ENCODE measurements at regions not wholly inside any gene's neighbourhood (a gene's known extent, or its start where the extent isn't known, plus 50 kb on each side); places are given as distances from the start of the nearest gene placed in this dataset.

- dilution Hi-C loops (cut with MboI; ENCODE audit: extremely low pct_ligation_motif_present, low sequenced_read_pairs) = no loop called here
- Histone ChIP-seq H3K4me2 (ENCODE audit: control insufficient read depth, extremely low read depth, insufficient read depth, low read depth, low read length) (no peak overlapping the region), H3K4me1 (ENCODE audit: control insufficient read depth, extremely low read depth, insufficient read depth, low read length) (no peaks in the 10 kb centered on the region), H3K27ac (ENCODE audit: control insufficient read depth, insufficient read depth, low read length) (no peak overlapping the region), H3K36me3 (ENCODE audit: control insufficient read depth in 2 of 2, extremely low read depth in 1 of 2, insufficient read depth in 2 of 2, low read length in 2 of 2) (no peaks in the 10 kb centered on the region), H3K79me2 (ENCODE audit: control insufficient read depth, insufficient read depth, low read length) (no peaks in the 10 kb centered on the region), H3K9me1 (ENCODE audit: control insufficient read depth, extremely low read depth, insufficient read depth, low read length) (no peaks in the 10 kb centered on the region), H3K9ac (ENCODE audit: control insufficient read depth, extremely low read depth, insufficient read depth, low read length) (no peak overlapping the region), H3K27me3 (ENCODE audit: control insufficient read depth, extremely low read depth, insufficient read depth, low read length) (no peaks in the 10 kb centered on the region), H2AFZ (ENCODE audit: control insufficient read depth, low read length) (no peak overlapping the region), H4K20me1 (ENCODE audit: control insufficient read depth, extremely low read depth, insufficient read depth, low read length) (no peaks in the 10 kb centered on the region), H3K4me3 (ENCODE audit: control insufficient read depth in 2 of 3, extremely low read depth in 1 of 3, insufficient read depth in 2 of 3, low read depth in 1 of 3, low read length in 3 of 3) (no peak overlapping the region), H3K9me3 (ENCODE audit: control insufficient read depth, low read depth, low read length) (no peaks in the 10 kb centered on the region)
- no peak for DNase-seq (ENCODE audit: low read depth, low spot score)
- no peak for FAIRE-seq
- TF ChIP-seq CTCF (optimal IDR thresholded peaks at IDR 0.05 in 1 of 3, IDR thresholded peaks at IDR 0.05 in 1 of 3, conservative IDR thresholded peaks at IDR 0.05 in 1 of 3; ENCODE audit: extremely low read depth in 1 of 3, insufficient read depth in 2 of 3, low read length in 3 of 3) = no peak
- no peak for TF ChIP-seq EZH2 (IDR thresholded peaks at IDR 0.05; ENCODE audit: low read length)
Observed at GRCh38 chr3:166199491-166199890, 362.3 kb upstream of the BCHE start.

GRCh38 chr3:166195808-166196207 lies 358.6 kb upstream of the BCHE start:
- Histone ChIP-seq H3K4me2 (ENCODE audit: control insufficient read depth, extremely low read depth, insufficient read depth, low read depth, low read length) (no peak overlapping the region), H3K27me3 (ENCODE audit: control insufficient read depth, extremely low read depth, insufficient read depth, low read length) (no peaks in the 10 kb centered on the region), H3K9ac (ENCODE audit: control insufficient read depth, extremely low read depth, insufficient read depth, low read length) (no peak overlapping the region), H3K9me1 (ENCODE audit: control insufficient read depth, extremely low read depth, insufficient read depth, low read length) (no peaks in the 10 kb centered on the region), H3K79me2 (ENCODE audit: control insufficient read depth, insufficient read depth, low read length) (no peaks in the 10 kb centered on the region), H3K4me1 (ENCODE audit: control insufficient read depth, extremely low read depth, insufficient read depth, low read length) (peaks cover 5% of the 10 kb centered on the region), H2AFZ (ENCODE audit: control insufficient read depth, low read length) (no peak overlapping the region), H4K20me1 (ENCODE audit: control insufficient read depth, extremely low read depth, insufficient read depth, low read length) (no peaks in the 10 kb centered on the region), H3K36me3 (ENCODE audit: control insufficient read depth in 2 of 2, extremely low read depth in 1 of 2, insufficient read depth in 2 of 2, low read length in 2 of 2) (no peaks in the 10 kb centered on the region), H3K9me3 (ENCODE audit: control insufficient read depth, low read depth, low read length) (no peaks in the 10 kb centered on the region), H3K4me3 (ENCODE audit: control insufficient read depth in 2 of 3, extremely low read depth in 1 of 3, insufficient read depth in 2 of 3, low read depth in 1 of 3, low read length in 3 of 3) (no peak overlapping the region), H3K27ac (ENCODE audit: control insufficient read depth, insufficient read depth, low read length) (no peak overlapping the region)
- DNase-seq (ENCODE audit: low read depth, low spot score) = peak; percentile 38
- no peak for FAIRE-seq
- dilution Hi-C loops (cut with MboI; ENCODE audit: extremely low pct_ligation_motif_present, low sequenced_read_pairs) = no loop called here
- TF ChIP-seq EZH2 (IDR thresholded peaks at IDR 0.05; ENCODE audit: low read length) = no peak
- TF ChIP-seq CTCF (optimal IDR thresholded peaks at IDR 0.05 in 1 of 3, IDR thresholded peaks at IDR 0.05 in 1 of 3, conservative IDR thresholded peaks at IDR 0.05 in 1 of 3; ENCODE audit: extremely low read depth in 1 of 3, insufficient read depth in 2 of 3, low read length in 3 of 3) = no peak

All from keratinocyte (primary cell).